NCI-H774 (cell line): ENCODE measurements at regions not wholly inside any gene's neighbourhood (a gene's known extent, or its start where the extent isn't known, plus 50 kb on each side); places are given as distances from the start of the nearest gene placed in this dataset.

Experiments used
- DNase-seq: peaks from one replicate; lab custom pipeline; 2025; lab: John Stamatoyannopoulos, UW

GRCh38 chr2:118665784-118666529, 181.5 kb downstream of the EN1 start:
- no peak for DNase-seq

GRCh38 chr2:118661179-118661578, 186.3 kb downstream of the EN1 start:
- DNase-seq: no peak

GRCh38 chr2:118658596-118659198, 188.8 kb downstream of the EN1 start:
- no peak for DNase-seq

- no peak for DNase-seq
These were observed 190.0 kb downstream of the EN1 start for GRCh38 chr2:118657466-118657865.

- DNase-seq: no peak
These were observed 192.5 kb downstream of the EN1 start for GRCh38 chr2:118654945-118655344.

GRCh38 chr2:118650327-118650726, 197.1 kb downstream of the EN1 start:
- DNase-seq: no peak

- no peak for DNase-seq
These were observed 201.6 kb downstream of the EN1 start for GRCh38 chr2:118645876-118646275.

GRCh38 chr2:118644190-118644589, 203.3 kb downstream of the EN1 start:
- no peak for DNase-seq

GRCh38 chr2:118643294-118643693, 204.2 kb downstream of the EN1 start:
- DNase-seq: no peak

GRCh38 chr2:118642501-118642900, 204.9 kb downstream of the EN1 start:
- DNase-seq: no peak

GRCh38 chr2:118641711-118642110, 205.7 kb downstream of the EN1 start:
- no peak for DNase-seq

- no peak for DNase-seq
These were observed 208.1 kb downstream of the EN1 start for GRCh38 chr2:118639371-118639770.

- no peak for DNase-seq
These were observed 209.0 kb downstream of the EN1 start for GRCh38 chr2:118638453-118638852.

GRCh38 chr2:118635891-118636290, 211.6 kb downstream of the EN1 start:
- DNase-seq: no peak

GRCh38 chr2:118634876-118635275, 212.6 kb downstream of the EN1 start:
- no peak for DNase-seq

GRCh38 chr2:118633371-118634018, 214.0 kb downstream of the EN1 start:
- DNase-seq: no peak

- DNase-seq: no peak
These were observed 214.5 kb downstream of the EN1 start for GRCh38 chr2:118632921-118633320.

GRCh38 chr2:118627156-118627555, 220.3 kb downstream of the EN1 start:
- DNase-seq: no peak

GRCh38 chr2:118622913-118623312, 224.5 kb downstream of the EN1 start:
- DNase-seq: no peak

- no peak for DNase-seq
These were observed 225.3 kb downstream of the EN1 start for GRCh38 chr2:118622108-118622507.

GRCh38 chr2:118618279-118618678, 229.2 kb downstream of the EN1 start:
- no peak for DNase-seq

GRCh38 chr2:118616432-118616831, 231.0 kb downstream of the EN1 start:
- no peak for DNase-seq

GRCh38 chr2:118614841-118615271, 232.6 kb downstream of the EN1 start:
- DNase-seq: no peak
